ENCODE measurements at regions not wholly inside any gene's neighbourhood (a gene's known extent, or its start where the extent isn't known, plus 50 kb on each side); places are given as distances from the start of the nearest gene placed in this dataset.

DNA sequence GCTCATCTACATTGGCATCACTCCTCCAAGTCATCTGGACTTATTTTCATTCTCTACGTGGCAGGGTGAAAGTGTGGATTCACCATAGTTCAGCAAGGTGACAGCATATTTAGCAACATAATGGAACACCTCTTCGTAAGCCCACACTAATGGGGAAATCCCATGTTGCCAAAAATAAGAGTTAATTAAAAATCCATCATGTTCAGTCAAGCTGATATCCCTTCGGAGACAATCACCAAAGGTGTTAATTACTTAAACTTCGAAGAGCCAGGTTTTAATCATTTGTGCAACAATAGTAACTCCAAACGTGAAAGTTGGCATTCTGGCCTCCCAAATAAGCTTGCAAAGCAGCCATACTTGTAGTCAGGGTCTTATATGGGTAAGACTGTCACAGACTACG, 242.9 kb downstream of the NSG2 start:
- Histone ChIP-seq H3K4me2 (ENCODE audit: low read length) (no peak overlapping the region), H2AFZ (ENCODE audit: low read length) (no peak overlapping the region), H3K9me2 (ENCODE audit: insufficient read depth, low read length) (no peaks in the 10 kb centered on the region), H3K79me2 (ENCODE audit: insufficient read depth, low read depth, low read length) (no peaks in the 10 kb centered on the region), H3K27ac (ENCODE audit: low read depth, low read length, poor library complexity, severe bottlenecking) (no peak overlapping the region), H3K4me1 (ENCODE audit: insufficient read depth, low read length, poor library complexity, severe bottlenecking) (no peaks in the 10 kb centered on the region), H3K9me3 (ENCODE audit: low read length) (no peaks in the 10 kb centered on the region), H4K20me1 (ENCODE audit: insufficient read depth, low read length) (no peaks in the 10 kb centered on the region), H3K4me3 (ENCODE audit: low read depth, low read length, poor library complexity, severe bottlenecking) (no peak overlapping the region), H3K36me3 (ENCODE audit: insufficient read depth, low read length) (no peaks in the 10 kb centered on the region)
- POLR2A ChIA-PET = no interaction called here
- no peak for TF ChIP-seq EZH2phosphoT487 (IDR thresholded peaks at IDR 0.05; ENCODE audit: borderline replicate concordance, low read depth, low read length)
- TF ChIP-seq, protein P1, sequence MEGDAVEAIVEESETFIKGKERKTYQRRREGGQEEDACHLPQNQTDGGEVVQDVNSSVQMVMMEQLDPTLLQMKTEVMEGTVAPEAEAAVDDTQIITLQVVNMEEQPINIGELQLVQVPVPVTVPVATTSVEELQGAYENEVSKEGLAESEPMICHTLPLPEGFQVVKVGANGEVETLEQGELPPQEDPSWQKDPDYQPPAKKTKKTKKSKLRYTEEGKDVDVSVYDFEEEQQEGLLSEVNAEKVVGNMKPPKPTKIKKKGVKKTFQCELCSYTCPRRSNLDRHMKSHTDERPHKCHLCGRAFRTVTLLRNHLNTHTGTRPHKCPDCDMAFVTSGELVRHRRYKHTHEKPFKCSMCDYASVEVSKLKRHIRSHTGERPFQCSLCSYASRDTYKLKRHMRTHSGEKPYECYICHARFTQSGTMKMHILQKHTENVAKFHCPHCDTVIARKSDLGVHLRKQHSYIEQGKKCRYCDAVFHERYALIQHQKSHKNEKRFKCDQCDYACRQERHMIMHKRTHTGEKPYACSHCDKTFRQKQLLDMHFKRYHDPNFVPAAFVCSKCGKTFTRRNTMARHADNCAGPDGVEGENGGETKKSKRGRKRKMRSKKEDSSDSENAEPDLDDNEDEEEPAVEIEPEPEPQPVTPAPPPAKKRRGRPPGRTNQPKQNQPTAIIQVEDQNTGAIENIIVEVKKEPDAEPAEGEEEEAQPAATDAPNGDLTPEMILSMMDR (conservative IDR thresholded peaks at IDR 0.05; ENCODE audit: low read length) = no peak
- intact Hi-C loops (cut with micrococcal nuclease; ENCODE audit: unreplicated experiment) = no loop called here
- CTCF ChIA-PET (ENCODE audit: unreplicated experiment) = no interaction called here
- DNase-seq (ENCODE audit: low spot score) = no peak
- BruUV-seq (replicated peaks) = no TSS peak

DNA sequence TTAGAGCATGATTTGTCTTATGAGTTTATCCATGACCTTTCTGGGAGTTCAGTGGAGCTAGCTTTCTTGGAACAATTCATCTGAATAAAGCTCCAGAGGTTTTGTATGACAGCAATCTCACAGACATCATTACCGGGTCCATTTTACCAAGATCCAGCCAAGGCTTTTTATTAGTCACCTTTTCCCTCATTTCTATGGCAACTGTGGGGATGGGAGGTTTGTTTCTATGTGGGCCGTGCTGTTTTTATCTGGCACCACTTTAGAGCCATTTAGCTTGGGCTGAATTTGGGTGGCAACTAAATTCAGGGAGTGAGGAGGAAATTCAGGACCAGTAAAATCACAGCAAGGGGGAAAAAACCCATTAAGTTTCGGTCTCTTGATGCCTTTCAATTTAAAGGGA, 245.7 kb downstream of the NSG2 start:
- Histone ChIP-seq H4K20me1 (ENCODE audit: insufficient read depth, low read length) (no peaks in the 10 kb centered on the region), H3K4me3 (ENCODE audit: low read depth, low read length, poor library complexity, severe bottlenecking) (no peak overlapping the region), H3K36me3 (ENCODE audit: insufficient read depth, low read length) (no peaks in the 10 kb centered on the region), H3K9me2 (ENCODE audit: insufficient read depth, low read length) (no peaks in the 10 kb centered on the region), H2AFZ (ENCODE audit: low read length) (no peak overlapping the region), H3K4me1 (ENCODE audit: insufficient read depth, low read length, poor library complexity, severe bottlenecking) (no peaks in the 10 kb centered on the region), H3K4me2 (ENCODE audit: low read length) (no peak overlapping the region), H3K27ac (ENCODE audit: low read depth, low read length, poor library complexity, severe bottlenecking) (no peak overlapping the region), H3K9me3 (ENCODE audit: low read length) (no peaks in the 10 kb centered on the region), H3K79me2 (ENCODE audit: insufficient read depth, low read depth, low read length) (no peaks in the 10 kb centered on the region)
- intact Hi-C loops (cut with micrococcal nuclease; ENCODE audit: unreplicated experiment) = no loop called here
- ChIA-PET CTCF (ENCODE audit: unreplicated experiment) (no interaction called here), POLR2A (no interaction called here)
- BruUV-seq (replicated peaks) = no TSS peak
- TF ChIP-seq, protein P1 (conservative IDR thresholded peaks at IDR 0.05; ENCODE audit: low read length) = no peak
- no peak for TF ChIP-seq EZH2phosphoT487 (IDR thresholded peaks at IDR 0.05; ENCODE audit: borderline replicate concordance, low read depth, low read length)
- DNase-seq (ENCODE audit: low spot score) = no peak

DNA sequence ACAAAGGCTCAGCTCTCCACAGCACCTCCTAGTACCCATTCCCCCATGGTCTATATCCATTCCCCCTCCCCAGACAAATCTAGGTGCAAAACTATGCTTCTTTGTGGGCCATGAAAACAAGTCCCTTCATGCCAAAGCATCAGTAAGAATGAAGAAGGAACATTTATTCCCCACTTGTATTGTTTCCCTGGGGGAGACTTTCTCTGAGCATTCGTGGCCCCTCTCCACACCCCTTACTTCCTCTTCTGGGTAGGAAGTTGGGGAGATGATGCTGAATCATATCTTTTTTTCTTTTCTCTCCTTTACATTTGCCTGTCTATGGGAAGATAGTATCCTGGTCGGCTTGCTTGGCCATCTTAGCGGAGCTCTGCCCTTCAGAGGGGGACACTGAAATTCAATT, 246.8 kb downstream of the NSG2 start:
- DNase-seq (ENCODE audit: low spot score) = no peak
- no peaks in the 10 kb centered on the region for H3K4me1 ChIP-seq (ENCODE audit: insufficient read depth, low read length, poor library complexity, severe bottlenecking)
- H3K9me2 ChIP-seq (ENCODE audit: insufficient read depth, low read length) = no peaks in the 10 kb centered on the region
- H4K20me1 ChIP-seq (ENCODE audit: insufficient read depth, low read length) = no peaks in the 10 kb centered on the region
- H3K9me3 ChIP-seq (ENCODE audit: low read length) = no peaks in the 10 kb centered on the region
- peak overlapping the region; percentile 53; the same call in 1 of the 2 replicates for H2AFZ ChIP-seq (ENCODE audit: low read length)
- H3K36me3 ChIP-seq (ENCODE audit: insufficient read depth, low read length) = no peaks in the 10 kb centered on the region
- BruUV-seq (replicated peaks) = no TSS peak
- no peak overlapping the region for H3K27ac ChIP-seq (ENCODE audit: low read depth, low read length, poor library complexity, severe bottlenecking)
- no peak for TF ChIP-seq EZH2phosphoT487 (IDR thresholded peaks at IDR 0.05; ENCODE audit: borderline replicate concordance, low read depth, low read length)
- TF ChIP-seq, protein P1 (conservative IDR thresholded peaks at IDR 0.05; ENCODE audit: low read length) = no peak
- ChIA-PET CTCF (ENCODE audit: unreplicated experiment) (no interaction called here), POLR2A (interaction anchor here (0.6 kb wide), 1 partner anchor 395 kb away, joined by 3 read pairs; no protein-coding TSS in a partner anchor)
- no peaks in the 10 kb centered on the region for H3K79me2 ChIP-seq (ENCODE audit: insufficient read depth, low read depth, low read length)
- intact Hi-C loops (cut with micrococcal nuclease; ENCODE audit: unreplicated experiment) = no loop called here
- no peak overlapping the region for H3K4me3 ChIP-seq (ENCODE audit: low read depth, low read length, poor library complexity, severe bottlenecking)
- no peak overlapping the region for H3K4me2 ChIP-seq (ENCODE audit: low read length)

Data from OCI-LY7 (cell line).